HT1080 (cell line): ENCODE measurements at regions not wholly inside any gene's neighbourhood (a gene's known extent, or its start where the extent isn't known, plus 50 kb on each side); places are given as distances from the start of the nearest gene placed in this dataset.

Experiments
- DNase-seq: peaks from one replicate; pipeline ENCODE4 v3.0.0-alpha.2; 2015; ENCODE audit warnings: low read depth

DNA sequence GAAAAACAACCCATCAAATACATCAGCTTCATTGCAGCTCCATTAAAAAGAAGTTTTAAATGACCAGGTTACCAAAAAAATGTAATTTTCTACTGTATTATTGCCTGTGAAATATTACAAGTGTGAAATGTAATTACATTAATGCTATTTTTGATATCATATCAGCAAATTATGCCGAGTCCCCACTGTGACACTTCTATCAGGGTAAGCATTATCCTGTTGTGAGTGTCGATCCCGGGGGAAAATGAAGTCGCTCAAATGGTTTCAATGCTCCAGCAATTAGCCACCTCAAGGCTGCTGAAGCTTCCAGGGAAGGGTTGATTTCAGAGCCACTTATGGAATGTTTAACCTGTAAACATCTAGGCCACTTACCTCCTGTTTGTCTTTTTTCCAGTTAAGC lies 70.4 kb downstream of the RCN1 start:
- DNase-seq = no peak

DNA sequence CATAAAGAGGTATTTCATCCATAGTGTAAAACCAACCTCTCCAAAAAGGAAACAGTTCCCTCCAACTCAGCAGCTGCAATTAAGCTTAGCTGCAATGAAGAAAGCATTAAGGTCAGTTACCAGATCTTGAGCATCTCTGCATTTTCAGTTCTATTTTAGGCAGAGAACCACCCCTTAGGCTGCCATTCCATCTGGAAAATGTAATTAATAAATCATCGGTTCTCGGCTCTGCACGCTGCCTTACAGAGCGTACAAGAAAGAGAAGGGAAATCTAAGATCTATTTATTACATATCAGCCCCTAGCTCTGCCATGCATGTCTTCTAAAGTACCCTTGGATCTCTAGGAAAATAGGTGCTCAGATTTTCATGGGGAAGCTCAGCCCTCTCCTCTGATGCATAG lies 71.5 kb downstream of the RCN1 start:
- no peak for DNase-seq

- DNase-seq = no peak
Measured at GRCh38 chr11:32162906-32163305, 72.0 kb downstream of the RCN1 start.

- DNase-seq = no peak
Measured at GRCh38 chr11:32163557-32163956, 72.7 kb downstream of the RCN1 start.

DNA sequence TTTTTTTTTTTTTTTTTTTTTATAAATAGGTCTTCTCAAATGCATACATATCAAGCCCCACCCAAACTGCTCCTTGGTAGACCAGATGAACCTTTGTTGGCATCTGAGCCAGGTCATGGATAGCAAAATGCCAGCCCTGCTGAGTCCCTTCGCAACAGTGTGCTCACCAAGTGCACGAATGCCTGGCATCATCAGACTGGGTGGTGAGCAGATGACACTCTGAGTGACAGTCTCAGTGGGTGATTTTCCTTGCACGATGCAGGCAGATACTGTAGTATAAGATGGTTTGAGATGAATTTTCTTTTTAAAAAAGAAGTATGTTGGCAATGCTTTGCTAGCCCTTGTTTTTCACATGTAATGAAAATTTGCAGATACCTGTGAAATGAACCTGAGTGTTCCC lies 74.0 kb downstream of the RCN1 start:
- no peak for DNase-seq

DNA sequence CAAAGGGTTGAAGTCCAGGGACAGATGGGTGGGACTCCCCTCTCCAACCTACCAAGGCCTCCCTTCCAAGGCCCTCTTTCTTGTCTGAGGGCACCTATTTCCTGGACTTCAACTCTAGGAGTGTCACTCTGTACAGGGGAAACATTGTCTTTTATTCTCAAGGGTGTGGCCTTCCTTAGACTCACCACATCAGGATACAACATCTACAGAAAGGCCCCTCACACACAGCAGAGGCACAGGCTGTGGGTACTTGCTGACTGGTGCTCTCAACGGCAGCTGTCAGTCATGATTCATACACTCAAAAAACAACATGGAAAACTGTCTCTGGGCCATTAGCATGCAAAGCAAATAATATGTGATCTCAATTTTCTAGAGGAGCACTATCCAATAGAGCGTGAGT lies 78.0 kb downstream of the RCN1 start:
- DNase-seq = peak; percentile 20

GRCh38 chr11:32171445-32171844 lies 80.6 kb downstream of the RCN1 start:
- no peak for DNase-seq

GRCh38 chr11:32172041-32172847 lies 81.4 kb downstream of the RCN1 start:
- no peak for DNase-seq

- peak; percentile 56 for DNase-seq
Measured at GRCh38 chr11:32172848-32173834, 82.3 kb downstream of the RCN1 start.

- no peak for DNase-seq
Measured at GRCh38 chr11:32173977-32174376, 83.1 kb downstream of the RCN1 start.

DNA sequence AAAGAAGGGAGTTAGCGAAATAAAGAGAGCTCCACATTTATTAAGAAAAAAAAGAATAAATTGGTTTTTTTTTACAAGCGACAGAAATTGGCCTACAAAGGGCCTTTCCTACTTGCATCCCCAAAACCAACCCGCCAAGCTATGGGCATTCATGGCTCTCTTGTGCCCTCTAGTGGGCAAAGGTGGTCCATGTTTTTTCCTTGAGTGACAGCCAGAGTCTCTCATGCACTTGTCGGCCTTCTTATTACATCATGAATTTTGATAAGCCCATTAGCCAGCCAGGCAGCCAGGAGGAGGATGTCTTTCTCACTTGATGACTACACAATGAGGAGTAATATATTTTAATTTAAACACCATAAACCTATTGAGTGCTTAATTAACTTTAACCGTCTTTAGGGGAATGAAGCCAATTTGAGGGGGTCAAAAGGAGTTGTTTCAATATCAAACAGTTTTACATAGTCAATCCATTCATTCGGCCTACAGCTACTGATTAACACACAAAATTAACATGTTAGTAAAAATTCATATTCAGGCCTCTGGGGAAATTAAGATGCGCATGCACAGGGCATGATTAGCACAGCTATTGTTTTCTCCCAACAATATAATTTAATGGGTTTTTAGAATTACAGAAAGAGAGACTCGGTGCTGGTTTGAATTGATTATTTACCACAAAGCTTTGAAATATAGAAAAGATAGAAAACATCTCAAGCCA lies 85.5 kb downstream of the RCN1 start:
- peak; percentile 79 for DNase-seq

DNA sequence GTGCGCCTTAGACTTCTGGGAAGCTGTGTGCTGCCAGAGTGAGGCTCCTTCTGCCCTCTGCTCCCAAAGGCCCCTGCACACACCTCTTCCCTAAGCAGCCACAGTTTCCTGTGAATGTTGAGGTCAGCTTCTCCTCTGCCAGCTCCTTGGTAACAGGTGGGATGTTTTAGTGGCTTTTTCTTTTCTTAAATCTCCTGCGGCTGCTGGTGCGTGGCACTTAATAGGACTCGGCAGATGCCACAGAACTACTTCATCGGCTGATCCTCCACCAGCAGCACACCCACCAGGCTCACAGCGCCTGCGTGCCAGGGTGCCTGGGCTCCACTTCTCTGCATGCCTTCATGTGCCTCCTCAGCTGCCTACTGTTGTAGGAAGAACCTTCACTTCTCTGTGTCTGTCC lies 87.8 kb downstream of the RCN1 start:
- no peak for DNase-seq

- DNase-seq = no peak
Measured at GRCh38 chr11:32183512-32183911, 92.6 kb downstream of the RCN1 start.

- DNase-seq = no peak
Measured at GRCh38 chr11:32184041-32184722, 93.3 kb downstream of the RCN1 start.

DNA sequence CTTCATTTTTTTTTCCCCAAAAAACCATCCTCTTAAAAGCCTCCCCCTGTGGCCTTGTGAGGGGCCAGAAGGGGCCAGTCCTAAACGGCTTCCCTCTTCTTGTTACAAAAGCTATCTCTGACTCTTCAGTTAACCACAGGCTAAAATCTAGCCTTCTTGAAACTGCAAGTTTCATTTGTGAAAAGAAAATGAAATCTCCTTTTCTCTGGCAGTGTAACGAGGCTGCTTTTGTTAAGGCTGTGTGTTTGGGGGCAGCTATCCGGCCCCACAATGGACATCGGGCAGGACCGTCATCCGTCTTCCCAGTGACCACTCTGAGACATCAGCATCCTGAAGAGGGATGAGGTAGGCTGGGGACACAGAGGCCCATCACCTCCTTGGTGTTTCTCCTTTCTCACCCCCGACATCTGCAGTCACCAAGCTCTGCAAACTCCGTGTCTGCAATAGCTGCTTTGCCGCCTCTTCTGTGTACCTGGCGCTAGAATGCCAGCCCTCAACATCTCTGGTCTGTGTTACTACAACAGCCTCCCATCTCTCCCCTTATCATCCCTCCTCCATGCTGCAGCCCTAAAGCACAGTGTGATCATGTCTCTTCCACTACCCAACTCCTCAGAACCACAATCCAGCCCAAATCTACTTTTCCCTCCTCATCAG lies 94.0 kb downstream of the RCN1 start:
- DNase-seq = no peak

- no peak for DNase-seq
Measured at GRCh38 chr11:32186118-32186517, 95.2 kb downstream of the RCN1 start.

DNA sequence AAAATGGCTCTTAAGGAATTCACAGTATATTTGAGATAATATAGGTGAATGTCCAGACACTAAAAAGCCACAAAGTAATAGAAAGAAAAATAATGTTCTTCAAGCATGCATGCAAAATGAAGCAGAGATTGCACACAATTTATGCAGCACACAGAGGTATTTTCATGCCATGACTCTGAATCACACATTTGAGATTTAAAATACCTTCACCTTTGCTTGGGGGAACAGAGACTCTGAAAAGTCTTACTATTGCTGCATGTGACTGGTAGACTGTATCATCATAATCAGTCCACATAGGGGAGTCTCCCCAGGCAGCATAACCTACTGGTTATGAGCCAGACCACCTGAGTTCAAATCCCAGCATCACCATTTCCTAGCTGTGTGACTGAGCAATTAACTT lies 96.2 kb downstream of the RCN1 start:
- no peak for DNase-seq

DNA sequence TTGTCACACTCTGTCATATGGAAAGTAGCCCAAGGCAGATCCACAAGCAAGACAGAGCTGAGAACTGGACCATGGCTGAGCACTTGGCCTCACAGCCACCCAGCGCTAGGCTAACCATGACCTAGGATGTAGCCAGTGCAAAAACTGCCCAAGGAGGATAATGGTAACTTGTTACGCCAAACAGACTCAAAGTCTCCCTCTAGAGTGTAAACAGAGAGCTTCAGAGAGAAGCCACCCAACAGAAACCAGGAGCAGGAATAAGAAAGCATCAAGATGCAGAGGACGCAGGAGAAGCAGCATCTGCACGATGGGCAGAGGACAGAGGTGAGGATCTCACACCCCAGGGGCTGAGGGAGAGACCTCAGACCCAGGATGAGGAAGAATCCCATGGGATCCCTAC lies 97.9 kb downstream of the RCN1 start:
- no peak for DNase-seq

- no peak for DNase-seq
Measured at GRCh38 chr11:32196137-32196536, 105.3 kb downstream of the RCN1 start.

- DNase-seq = no peak
Measured at GRCh38 chr11:32198053-32198452, 107.2 kb downstream of the RCN1 start.
